ENCODE measurements at regions not wholly inside any gene's neighbourhood (a gene's known extent, or its start where the extent isn't known, plus 50 kb on each side); places are given as distances from the start of the nearest gene placed in this dataset.
"Not testable (repeated sequence)": the region's sequence is repeated elsewhere in the genome, so short reads cannot be mapped to it uniquely, and the experiment has no call there.

DNA sequence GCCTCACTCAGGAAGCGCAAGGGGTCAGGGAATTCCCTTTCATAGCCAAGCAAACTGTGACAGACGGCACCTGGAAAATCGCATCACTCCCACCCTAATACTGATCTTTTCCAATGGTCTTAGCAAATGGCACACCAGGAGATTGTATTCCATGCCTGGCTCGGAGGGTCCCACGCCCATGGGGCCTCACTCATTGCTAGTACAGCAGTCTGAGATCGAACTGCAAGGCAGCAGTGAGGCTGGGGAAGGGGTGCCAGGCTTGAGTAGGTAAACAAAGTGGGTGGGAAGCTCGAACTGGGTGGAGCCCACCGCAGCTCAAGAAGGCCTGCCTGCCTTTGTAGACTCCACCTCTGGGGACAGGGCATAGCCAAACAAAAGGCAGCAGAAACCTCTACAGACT, 626.0 kb upstream of the ST8SIA4 start:
- TF ChIP-seq ELF4 (IDR thresholded peaks at IDR 0.05); LEF1 (IDR thresholded peaks at IDR 0.05; ENCODE audit: borderline replicate concordance); FOXK2 (IDR thresholded peaks at IDR 0.05); HDGF (IDR thresholded peaks at IDR 0.05; ENCODE audit: borderline replicate concordance); BHLHE40 (IDR thresholded peaks at IDR 0.05; ENCODE audit: borderline replicate concordance); SUZ12 (IDR thresholded peaks at IDR 0.05); ZNF384 (IDR thresholded peaks at IDR 0.05); NFRKB (IDR thresholded peaks at IDR 0.05); ARNT (IDR thresholded peaks at IDR 0.05); SP1 (IDR thresholded peaks at IDR 0.05); TARDBP (IDR thresholded peaks at IDR 0.05); FOXA1 (IDR thresholded peaks at IDR 0.05): not testable (repeated sequence)

Measured in HEK293T (cell line).